Activated CD4-positive, alpha-beta T cell treated with anti-CD3 and anti-CD28 coated beads, Interleukin-2, Interleukin-6, amounts not matched to agents 100 ng/mL and 50 ng/mL, durations not matched to agents 16 hours and 8 hours (primary cell): ENCODE measurements at regions not wholly inside any gene's neighbourhood (a gene's known extent, or its start where the extent isn't known, plus 50 kb on each side); places are given as distances from the start of the nearest gene placed in this dataset.
"Not testable (repeated sequence)": the region's sequence is repeated elsewhere in the genome, so short reads cannot be mapped to it uniquely, and the experiment has no call there.

Source experiments
- DNase-seq: peaks from one replicate; pipeline ENCODE4 v3.0.0-alpha.2; 2020

DNA sequence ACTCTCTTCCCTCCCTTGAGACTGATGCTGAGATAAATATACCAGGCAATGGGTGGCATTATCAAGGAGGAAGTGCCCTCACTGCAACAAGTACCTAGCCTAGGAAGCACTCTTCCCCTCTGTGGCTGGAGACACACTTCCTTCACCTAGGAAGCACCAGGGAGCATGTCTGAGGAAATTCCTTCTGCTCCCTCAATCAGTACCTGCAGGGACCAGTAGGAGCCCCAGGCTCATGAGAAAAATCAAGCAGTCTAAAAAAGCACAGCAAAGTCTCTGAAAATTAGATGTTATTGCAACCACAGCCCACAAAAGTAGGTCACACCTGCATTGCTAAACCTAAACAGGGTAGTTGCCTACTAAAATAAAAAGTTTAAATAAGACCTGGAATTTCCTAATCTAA lies 78.2 kb upstream of the TRPM1 start:
- no peak for DNase-seq

- no peak for DNase-seq
Measured at GRCh38 chr15:31193291-31193690, 91.8 kb upstream of the TRPM1 start.

- no peak for DNase-seq
Measured at GRCh38 chr15:31195871-31196270, 94.3 kb upstream of the TRPM1 start.

DNA sequence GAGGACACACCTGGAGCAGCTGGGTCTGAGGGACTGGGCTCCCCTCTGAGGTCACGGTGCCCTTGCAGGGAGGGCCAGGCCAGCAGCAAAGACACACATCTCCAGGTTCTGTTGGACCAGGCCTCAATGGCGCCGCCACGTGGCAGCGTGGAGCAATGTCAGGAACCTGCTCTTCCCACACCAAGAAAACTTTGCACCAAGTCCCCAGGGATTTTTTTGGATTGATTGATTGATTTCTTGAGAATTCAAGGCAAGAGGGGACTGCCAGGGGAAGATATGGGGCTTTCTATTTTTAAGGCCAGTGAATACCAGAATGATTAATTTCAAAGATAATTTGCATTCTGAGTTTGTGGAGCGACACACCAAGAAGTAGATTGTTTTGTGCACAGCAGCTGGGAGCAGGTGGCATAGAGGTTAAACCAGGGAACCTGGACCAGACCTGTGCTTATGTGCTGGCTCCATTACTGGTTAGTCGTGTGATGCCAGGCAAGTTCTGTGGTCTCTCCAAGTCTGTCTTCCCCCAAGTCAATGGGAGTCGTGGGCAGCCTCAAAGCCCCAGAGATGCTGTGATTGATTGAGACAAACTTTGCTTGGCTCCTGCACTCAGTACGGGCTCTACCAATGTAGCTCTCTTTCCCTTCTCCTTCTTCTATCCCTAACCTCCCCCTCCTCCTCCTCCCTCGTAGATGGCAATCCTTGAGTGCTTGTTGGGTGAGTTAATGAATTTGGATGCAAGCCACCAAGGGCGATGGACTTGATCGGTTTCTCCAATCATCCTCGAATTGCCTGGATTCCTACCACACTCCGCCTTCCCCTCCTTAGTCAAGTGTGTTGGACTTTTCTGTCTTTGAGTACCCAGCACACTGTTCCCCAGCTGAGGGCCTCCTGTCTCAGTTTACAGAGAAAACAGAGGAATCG lies 96.2 kb upstream of the TRPM1 start:
- DNase-seq: peak; percentile 51

DNA sequence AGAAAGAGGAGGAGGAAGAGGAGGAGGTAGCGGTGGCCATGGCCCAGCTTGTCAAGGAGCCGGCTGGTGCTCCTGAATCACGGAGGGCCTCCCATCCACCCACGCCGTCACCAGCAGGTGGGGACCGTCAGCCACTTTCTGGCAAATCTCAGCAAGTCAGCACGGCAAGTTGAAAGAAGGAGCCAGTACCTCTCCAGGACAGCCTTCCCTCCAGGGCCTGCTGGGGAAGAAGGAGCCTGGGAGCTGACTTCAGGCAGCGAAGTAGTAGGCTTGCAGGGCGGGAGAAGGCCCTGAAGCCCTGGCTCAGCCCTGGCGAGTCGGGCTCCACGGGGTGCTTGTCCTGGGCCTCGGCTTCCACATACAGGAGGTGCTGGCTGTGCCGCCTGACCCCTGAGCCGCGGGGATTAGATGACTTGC lies 99.2 kb upstream of the TRPM1 start:
- peak; percentile 48 for DNase-seq

GRCh38 chr15:31202953-31203352 lies 101.4 kb upstream of the TRPM1 start:
- DNase-seq: no peak

DNA sequence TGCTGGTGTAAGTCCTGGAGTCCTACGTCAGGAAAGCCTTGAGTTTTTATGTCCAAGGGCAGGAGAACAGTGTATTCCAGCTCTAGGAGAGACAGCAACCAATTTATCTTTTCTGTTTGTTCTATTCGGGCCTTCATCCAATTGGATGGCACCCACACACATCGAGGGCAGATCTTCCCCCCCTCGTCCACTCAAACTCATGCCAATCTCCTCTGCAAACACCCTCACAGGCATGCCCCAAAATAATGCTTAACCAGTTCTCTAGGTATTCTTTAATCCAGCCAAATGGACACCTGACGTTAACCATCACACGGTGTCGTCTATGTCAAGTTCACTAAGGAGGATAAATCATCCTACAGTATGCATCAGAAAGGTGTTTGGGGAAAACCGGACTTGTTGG lies 102.5 kb upstream of the TRPM1 start:
- DNase-seq: no peak

DNA sequence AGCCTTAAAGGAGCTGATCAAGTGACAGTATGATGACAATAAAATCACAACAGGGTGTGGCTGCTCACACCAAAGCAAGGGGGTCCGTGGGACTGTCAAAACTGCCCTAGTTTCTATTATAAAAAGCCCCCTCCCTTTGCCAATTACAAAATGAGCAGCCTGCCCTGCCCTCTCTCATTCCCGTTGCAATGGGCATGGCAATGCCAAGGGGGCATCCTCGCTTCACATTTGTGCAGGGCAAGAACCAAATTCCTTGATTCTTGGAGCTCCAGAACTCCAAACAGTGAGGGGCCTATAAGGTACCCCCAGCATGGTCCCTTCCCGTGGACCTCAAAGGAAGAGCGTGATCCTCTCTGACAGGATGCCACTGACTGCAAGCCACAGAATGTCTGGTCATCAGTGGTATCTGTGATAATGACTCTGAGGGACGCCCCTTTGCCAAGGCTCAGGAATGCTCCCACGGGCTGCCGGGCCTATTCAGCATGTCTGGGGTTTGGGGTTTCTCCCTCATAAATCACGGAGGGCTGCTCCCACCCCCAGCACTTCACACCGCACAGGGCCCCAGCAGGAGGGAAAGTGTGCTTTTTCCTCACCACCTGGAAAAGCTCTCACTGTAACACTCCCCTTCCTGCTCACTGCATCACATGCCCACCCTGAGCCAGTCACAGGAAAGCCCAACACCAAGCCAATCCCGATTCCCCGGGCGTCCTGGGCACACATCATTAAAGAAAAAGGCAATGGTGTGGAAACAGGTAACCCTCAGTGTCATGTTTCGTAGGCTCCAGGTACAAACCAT lies 105.1 kb upstream of the TRPM1 start:
- DNase-seq: no peak

GRCh38 chr15:31207246-31207645 lies 105.7 kb upstream of the TRPM1 start:
- DNase-seq: no peak

- DNase-seq: not testable (repeated sequence)
Measured at GRCh38 chr15:31207861-31208260, 106.3 kb upstream of the TRPM1 start.

DNA sequence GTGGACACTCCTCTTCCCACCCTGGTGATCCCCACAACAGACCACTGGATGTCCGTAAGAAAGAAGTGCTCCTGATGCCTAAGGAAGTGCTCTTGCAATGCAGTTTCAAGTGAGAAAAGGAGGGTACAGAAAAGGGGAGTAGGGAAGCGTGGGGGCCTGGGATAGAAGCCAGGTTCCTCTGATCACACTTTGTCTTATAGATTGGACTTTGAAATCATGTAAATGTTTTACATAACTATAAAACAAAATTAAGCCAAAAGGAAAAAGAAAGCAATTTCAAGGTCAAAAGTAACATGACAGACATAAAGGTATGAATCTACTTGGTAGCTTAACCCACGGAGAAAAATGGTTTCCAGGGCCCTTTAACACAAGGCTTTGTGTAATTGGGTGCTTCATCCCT lies 107.3 kb upstream of the TRPM1 start:
- DNase-seq: no peak

DNA sequence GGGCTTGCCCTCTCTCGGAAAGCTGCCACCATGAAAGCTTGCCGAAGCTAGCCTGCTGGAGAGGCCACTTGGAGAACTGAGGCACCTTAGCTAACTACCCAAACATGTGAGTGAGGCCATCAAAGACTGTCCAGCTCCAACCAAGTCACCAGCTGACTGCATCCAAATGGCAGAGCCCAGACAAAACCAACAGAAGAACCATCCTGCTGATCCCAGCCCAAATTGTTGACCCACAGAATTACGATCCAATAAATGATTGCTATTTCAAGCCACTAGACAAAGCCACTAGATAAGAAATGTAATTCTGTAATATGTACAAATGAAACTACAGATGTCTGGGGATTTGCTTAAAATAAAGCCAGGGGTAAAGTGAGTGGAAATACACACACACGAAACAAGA lies 109.8 kb upstream of the TRPM1 start:
- DNase-seq: no peak

DNA sequence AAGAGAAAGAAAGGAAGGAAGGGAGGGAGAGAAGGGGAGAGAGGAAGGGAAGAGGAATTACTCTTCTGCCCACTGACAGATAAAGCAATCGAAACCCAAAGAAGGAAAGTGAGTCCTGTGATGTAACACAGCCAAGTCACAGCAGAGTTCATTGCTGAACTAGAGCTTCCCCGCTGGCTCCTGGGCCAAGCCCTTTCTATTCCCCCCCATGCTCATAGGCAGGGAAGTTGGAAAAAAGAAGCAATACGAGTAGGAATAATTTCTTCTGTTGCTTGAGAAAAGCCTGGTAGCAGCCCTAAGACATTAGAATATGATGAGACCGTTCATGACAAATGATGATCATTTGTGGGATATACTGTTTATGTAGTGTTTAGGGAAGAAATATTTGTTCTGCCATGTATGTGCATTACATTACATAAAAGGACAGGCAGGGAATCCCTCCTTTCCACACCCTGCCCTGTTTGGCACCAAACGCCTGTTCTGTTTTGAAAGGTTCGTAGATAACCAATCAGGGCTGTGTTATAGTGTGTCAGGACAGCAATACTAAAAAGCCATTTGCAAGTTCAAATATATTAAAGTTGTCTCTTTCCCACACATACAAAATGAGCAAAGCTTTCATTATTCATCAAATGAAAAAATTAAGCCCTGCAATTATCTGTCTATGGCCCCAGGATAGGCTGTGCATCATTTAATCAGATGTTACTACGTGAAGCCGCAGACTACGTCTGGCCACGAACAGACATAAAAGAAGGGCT lies 111.0 kb upstream of the TRPM1 start:
- no peak for DNase-seq

- no peak for DNase-seq
Measured at GRCh38 chr15:31214158-31214863, 112.3 kb upstream of the KLF13 start.

DNA sequence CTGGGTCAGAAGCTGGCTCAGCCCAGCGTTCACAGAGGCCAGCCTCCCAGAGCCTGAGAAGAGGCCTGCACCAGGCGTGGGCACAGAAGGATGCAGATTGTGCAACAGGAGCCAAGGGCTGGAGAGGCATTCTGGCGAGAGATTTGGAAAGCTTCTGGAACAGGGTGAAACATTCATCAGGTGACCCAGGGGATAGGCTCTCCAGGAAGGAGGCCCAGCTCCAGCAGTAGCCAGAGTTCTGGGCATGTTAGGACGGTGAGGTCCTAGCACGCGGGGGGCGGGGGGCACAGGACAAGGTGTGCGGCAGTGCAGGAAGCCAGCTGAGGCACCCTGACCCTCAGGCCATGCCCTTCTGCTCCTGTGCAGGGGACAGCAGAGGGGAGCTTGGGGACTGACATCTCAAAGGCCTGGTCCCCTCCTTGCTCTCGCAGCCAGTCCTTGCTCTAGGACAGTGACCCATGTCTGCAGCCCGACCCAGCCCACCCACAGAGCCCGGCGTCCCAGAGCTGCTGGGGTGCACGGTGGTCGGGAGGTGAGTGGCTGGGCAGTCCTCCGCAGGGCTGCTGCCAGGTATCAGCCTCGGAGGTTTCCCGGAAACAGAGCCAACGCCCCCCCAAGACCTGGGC lies 111.7 kb upstream of the KLF13 start:
- no peak for DNase-seq

DNA sequence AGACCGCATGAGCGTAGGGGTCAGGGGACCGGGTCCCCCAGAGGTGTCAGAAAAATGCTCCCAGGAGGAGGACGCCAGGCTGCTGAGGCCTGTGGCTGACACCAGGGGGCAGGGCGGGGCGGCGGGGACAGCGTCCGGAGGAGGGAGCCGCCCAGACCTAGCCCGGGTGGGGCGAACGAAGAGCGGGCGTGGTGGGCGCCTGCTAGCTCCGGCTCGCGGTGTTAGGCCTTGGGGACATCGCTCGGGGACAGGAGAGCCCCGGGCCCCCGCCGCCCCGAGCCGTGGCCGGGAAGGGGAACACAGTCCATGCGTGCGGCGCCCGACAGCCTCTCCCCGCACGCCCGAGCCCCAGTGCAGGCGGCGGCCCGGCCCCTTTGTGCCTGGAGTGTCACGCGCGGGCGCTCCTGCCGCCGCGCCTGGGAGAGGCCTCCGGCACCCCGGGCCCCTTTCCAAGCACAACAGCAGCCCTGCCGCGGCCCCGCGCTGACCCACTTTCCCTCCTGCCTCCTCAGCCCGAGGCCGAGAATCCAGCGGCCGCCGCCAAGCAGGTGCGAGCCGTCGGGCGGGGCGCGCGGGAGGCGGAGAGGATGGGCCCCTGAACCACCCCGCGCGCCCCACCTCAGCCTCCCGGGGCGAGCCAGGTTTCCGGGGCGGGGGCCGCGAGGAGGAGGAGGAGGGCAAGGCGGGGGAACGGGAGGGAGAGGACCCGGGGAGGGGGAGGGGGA lies 111.0 kb upstream of the KLF13 start:
- peak; percentile 89 for DNase-seq

- peak; percentile 70 for DNase-seq
Measured at GRCh38 chr15:31216215-31216911, 110.3 kb upstream of the KLF13 start.

DNA sequence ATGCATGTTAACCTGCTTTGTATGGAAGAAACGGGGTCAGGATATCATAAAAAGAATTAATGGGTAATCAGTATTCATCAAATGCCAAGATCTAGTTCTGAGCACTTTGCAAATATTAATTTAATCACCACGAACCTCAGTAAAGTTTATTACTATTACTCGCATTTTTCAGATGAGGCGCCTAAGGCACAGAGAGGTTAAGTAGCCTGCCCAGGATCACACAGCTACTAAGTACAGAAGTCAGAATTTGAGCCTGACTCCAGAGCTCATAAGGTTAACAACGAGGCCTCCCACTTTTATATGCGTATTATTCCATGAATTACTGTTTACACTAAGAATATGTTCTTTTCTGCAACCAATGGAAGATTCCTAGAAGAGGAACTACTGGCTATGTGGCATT lies 109.6 kb upstream of the KLF13 start:
- DNase-seq: no peak

GRCh38 chr15:31217566-31218270 lies 108.9 kb upstream of the KLF13 start:
- DNase-seq: no peak

DNA sequence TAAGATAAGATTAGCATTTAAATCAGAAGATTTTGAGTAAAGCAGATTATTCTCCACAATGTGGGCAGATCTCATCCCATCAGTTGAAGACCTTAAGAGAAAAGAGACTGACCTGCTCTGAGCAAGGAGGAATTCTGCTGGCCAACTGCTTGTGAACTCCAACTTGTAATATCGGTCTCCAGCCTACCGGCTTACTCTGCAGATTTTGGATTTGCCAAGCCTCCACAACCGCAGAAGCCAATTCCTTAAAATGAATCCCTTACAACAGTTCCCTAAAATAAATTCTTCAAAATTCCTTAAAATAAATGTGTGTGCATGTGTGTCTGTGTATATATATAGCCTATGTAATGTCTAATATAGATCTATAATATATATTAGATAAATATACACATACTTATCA lies 107.4 kb upstream of the KLF13 start:
- DNase-seq: no peak
